CD4-positive, alpha-beta T cell treated with Interferon alpha-2 for 1 hour (primary cell): ENCODE measurements at regions not wholly inside any gene's neighbourhood (a gene's known extent, or its start where the extent isn't known, plus 50 kb on each side); places are given as distances from the start of the nearest gene placed in this dataset.
A peak's percentile ranks its signal among the peaks of the same experiment; 100 is the strongest.

Experiments
- DNase-seq, 2 donors: peaks; one replicate each; pipeline ENCODE4 v3.0.0-alpha.2; 2020 to 2022

- peak in 1 of 2 donors; percentile 14 for DNase-seq
These were observed 126.1 kb downstream of the SEC14L1 start for GRCh38 chr17:77266891-77267341.

GRCh38 chr17:77269696-77270681, 129.2 kb downstream of the SEC14L1 start:
- no peak for DNase-seq

GRCh38 chr17:77271411-77271810, 130.6 kb downstream of the SEC14L1 start:
- DNase-seq: no peak

GRCh38 chr17:77273397-77274085, 132.8 kb downstream of the SEC14L1 start:
- DNase-seq: no peak

GRCh38 chr17:77274096-77274845, 133.5 kb downstream of the SEC14L1 start:
- DNase-seq: no peak

GRCh38 chr17:77279448-77280303, 138.9 kb downstream of the SEC14L1 start:
- DNase-seq: no peak

- DNase-seq: peak in 1 of 2 donors; percentile 7
These were observed 139.7 kb downstream of the SEC14L1 start for GRCh38 chr17:77280304-77281121.

- peak; percentile 61 to 76 for DNase-seq
These were observed 140.5 kb downstream of the SEC14L1 start for GRCh38 chr17:77281122-77281903.

GRCh38 chr17:77281904-77282367, 141.2 kb downstream of the SEC14L1 start:
- no peak for DNase-seq

- DNase-seq: no peak
These were observed 142.1 kb downstream of the SEC14L1 start for GRCh38 chr17:77282524-77283515.

GRCh38 chr17:77284023-77284617, 143.4 kb downstream of the SEC14L1 start:
- no peak for DNase-seq

- peak; percentile 13 to 79 for DNase-seq
These were observed 145.0 kb downstream of the SEC14L1 start for GRCh38 chr17:77285594-77286390.

GRCh38 chr17:77286391-77286640, 145.5 kb downstream of the SEC14L1 start:
- no peak for DNase-seq

- DNase-seq: no peak
These were observed 146.1 kb downstream of the SEC14L1 start for GRCh38 chr17:77286641-77287431.

- DNase-seq: no peak
These were observed 146.8 kb downstream of the SEC14L1 start for GRCh38 chr17:77287432-77288068.

- no peak for DNase-seq
These were observed 147.4 kb downstream of the SEC14L1 start for GRCh38 chr17:77288115-77288619.
